Endothelial cell of umbilical vein (primary cell): ENCODE measurements at regions not wholly inside any gene's neighbourhood (a gene's known extent, or its start where the extent isn't known, plus 50 kb on each side); places are given as distances from the start of the nearest gene placed in this dataset.

ENCODE experiments used
- BruUV-seq: library from RNA; stranded (reverse); fragments of 400-500 nt; replicated peaks from 2 replicates; lab custom pipeline; 2021; lab: Mats Ljungman, UMichigan
- CTCF ChIA-PET: fragments of 300-600, 350-600 bp; sonication (Branson Sonifier 250); formaldehyde crosslinking; loops from one replicate; lab custom pipeline; 2021; ENCODE audit warnings: antibody characterized with exemption, inconsistent platforms; lab: Charles Lee
- POLR2A ChIA-PET: fragments of 300-600, 350-600 bp; sonication (Branson Sonifier 250); formaldehyde crosslinking; loops from one replicate; lab custom pipeline; 2021; ENCODE audit warnings: antibody characterized with exemption, inconsistent platforms; lab: Charles Lee
- DNase-seq: peaks from one replicate; pipeline ENCODE4 v3.0.0-alpha.2; 2011; ENCODE audit warnings: low read depth, low spot score
- FAIRE-seq: peaks from 2 replicates; lab custom pipeline; 2011; peaks lifted over from hg19 to GRCh38; lab: Jason Lieb, UNC
- H2AFZ ChIP-seq: 2 replicates; pipeline ENCODE4 v1.6.0; 2012; ENCODE audit warnings: low read depth, low read length, control low read depth, inconsistent platforms
- H3K27ac ChIP-seq: 2 replicates; pipeline ENCODE4 v1.5.1; 2011; ENCODE audit warnings: low read depth, mild to moderate bottlenecking, control low read depth, low read length, moderate library complexity; ENCODE audit not compliant: insufficient read depth
- H3K27me3 ChIP-seq, 2 experiments: 2 replicates each; pipeline versions ENCODE4 v1.6.0 to v1.6.1; 2011; ENCODE audit warnings: low read length in 2 of 2, mixed read lengths in 1 of 2; ENCODE audit not compliant: control insufficient read depth in 2 of 2, insufficient read depth in 2 of 2
- H3K36me3 ChIP-seq, 2 experiments: 2 replicates in 1 of 2; 3 replicates in 1 of 2; pipeline ENCODE4 v1.5.1; 2011; ENCODE audit warnings: low read length in 2 of 2, mild to moderate bottlenecking in 1 of 2, moderate library complexity in 1 of 2; ENCODE audit not compliant: control insufficient read depth in 2 of 2, insufficient read depth in 2 of 2; ENCODE audit errors: extremely low read depth in 1 of 2
- H3K4me1 ChIP-seq: 3 replicates; pipeline ENCODE4 v1.5.1; 2011; ENCODE audit warnings: mild to moderate bottlenecking, low read length; ENCODE audit not compliant: control insufficient read depth, insufficient read depth; ENCODE audit errors: extremely low read depth
- H3K4me2 ChIP-seq: 2 replicates; pipeline ENCODE4 v1.6.1; 2011; ENCODE audit warnings: low read length, control low read depth, mixed read lengths; ENCODE audit not compliant: insufficient read depth
- H3K4me3 ChIP-seq, 3 experiments: fragments of 200-600 bp in 1 of 3; sonication (generic), shearing (Covaris generic) in 1 of 3; replicated peaks in 1 of 3; 2 replicates each; pipeline ENCODE4 v1.5.1; 2011 to 2016; ENCODE audit warnings: control low read depth in 3 of 3, low read length in 3 of 3, mild to moderate bottlenecking in 2 of 3, inconsistent platforms in 1 of 3, low read depth in 1 of 3, moderate library complexity in 1 of 3; ENCODE audit not compliant: insufficient read depth in 1 of 3
- H3K79me2 ChIP-seq: 2 replicates; pipeline ENCODE4 v1.6.0; 2012; ENCODE audit warnings: low read length, inconsistent platforms; ENCODE audit not compliant: control insufficient read depth, insufficient read depth
- H3K9ac ChIP-seq: replicated peaks from 2 replicates; pipeline ENCODE3; 2011; ENCODE audit warnings: low read length, control low read depth; ENCODE audit not compliant: insufficient read depth; ENCODE audit errors: extremely low read depth
- H3K9me1 ChIP-seq: replicated peaks from 3 replicates; pipeline ENCODE4 v1.6.0; 2011; ENCODE audit warnings: mild to moderate bottlenecking, low read length; ENCODE audit not compliant: control insufficient read depth, insufficient read depth; ENCODE audit errors: extremely low read depth
- H3K9me3 ChIP-seq: replicated peaks from 2 replicates; pipeline ENCODE4 v1.5.1; 2012; ENCODE audit warnings: low read length, inconsistent platforms; ENCODE audit not compliant: control insufficient read depth, insufficient read depth
- H4K20me1 ChIP-seq: replicated peaks from 2 replicates; pipeline ENCODE3; 2011; ENCODE audit warnings: mild to moderate bottlenecking, low read length; ENCODE audit not compliant: control insufficient read depth, insufficient read depth; ENCODE audit errors: extremely low read depth
- EZH2 ChIP-seq: IDR thresholded peaks from 2 replicates; pipeline ENCODE4 v1.6.1; 2012; ENCODE audit warnings: borderline replicate concordance, low read depth, mild to moderate bottlenecking, moderate library complexity, low read length, inconsistent platforms; ENCODE audit not compliant: severe bottlenecking
- FOS ChIP-seq: IDR thresholded peaks from 2 replicates; pipeline ENCODE4 v1.6.1; 2011; ENCODE audit warnings: mild to moderate bottlenecking, low read length, moderate library complexity, borderline replicate concordance; ENCODE audit not compliant: insufficient read depth
- GATA2 ChIP-seq: IDR thresholded peaks from 2 replicates; pipeline ENCODE4 v1.7.0; 2011; ENCODE audit warnings: low read depth, mild to moderate bottlenecking, moderate library complexity, mixed read lengths, low read length; ENCODE audit not compliant: insufficient read length, insufficient read depth
- JUN ChIP-seq: IDR thresholded peaks from 2 replicates; pipeline ENCODE4 v1.6.1; 2011; ENCODE audit warnings: borderline replicate concordance, low read depth; ENCODE audit not compliant: insufficient read length, insufficient read depth
- MYC ChIP-seq: IDR thresholded peaks from one replicate; pipeline ENCODE4 v1.6.1; 2011; ENCODE audit warnings: mild to moderate bottlenecking, low read depth, low read length
- POLR2A ChIP-seq: IDR thresholded peaks from 2 replicates; pipeline ENCODE4 v1.6.1; 2012; ENCODE audit warnings: low read depth, mild to moderate bottlenecking, control low read depth, low read length
- POLR2AphosphoS5 ChIP-seq: IDR thresholded peaks from 2 replicates; pipeline ENCODE4 v1.6.1; 2012; ENCODE audit warnings: low read depth, mild to moderate bottlenecking, control low read depth, low read length, moderate library complexity; ENCODE audit not compliant: insufficient read depth
- dilution Hi-C: fragments of 300-500 bp; cut with MboI; formaldehyde crosslinking; loops from one replicate; pipeline ENCODE4 v1.15.0; 2019; ENCODE audit warnings: low sequenced_read_pairs; ENCODE audit not compliant: extremely low pct_ligation_motif_present
- intact Hi-C: fragments of 100-400 bp; cut with micrococcal nuclease; formaldehyde crosslinking; loops from one replicate; pipeline ENCODE4 v1.10.0; 2022
- TF ChIP-seq, protein P1 (sequence below), 2 donors: IDR thresholded peaks; 1 replicate in 1 of 2; 2 replicates in 1 of 2; pipeline ENCODE4 v1.5.1; 2011; ENCODE audit warnings: low read length in 2 of 2, mild to moderate bottlenecking in 2 of 2, moderate library complexity in 2 of 2, control low read depth in 1 of 2, inconsistent platforms in 1 of 2, low read depth in 1 of 2; ENCODE audit not compliant: insufficient read depth in 1 of 2; ENCODE audit errors: extremely low read depth in 1 of 2
- TF ChIP-seq, protein P2 (sequence below): IDR thresholded peaks from 2 replicates; pipeline ENCODE4 v1.6.1; 2011; ENCODE audit not compliant: insufficient read depth, insufficient read length

DNA sequence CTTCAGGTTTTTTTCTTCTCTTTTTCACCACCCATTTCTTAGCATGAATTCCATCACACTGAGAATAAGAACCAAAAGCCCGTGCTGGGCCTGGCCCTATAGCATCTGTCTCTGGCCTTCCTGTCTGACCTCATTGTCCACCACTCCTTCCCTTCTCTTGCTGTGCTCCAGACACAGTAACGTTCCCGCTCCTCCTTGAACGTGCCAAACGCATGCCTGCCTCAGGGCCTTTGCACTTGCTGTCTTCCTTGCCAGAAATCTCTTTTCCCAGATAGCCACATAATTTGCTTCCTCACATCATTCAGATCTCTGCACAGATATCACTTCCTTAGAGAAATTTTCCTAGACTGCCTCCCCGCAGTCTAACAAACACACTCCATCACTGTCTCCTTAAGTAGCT is 119.6 kb upstream of the CPSF6 start:
- no peaks in the 10 kb centered on the region for H3K9me1 ChIP-seq
- FAIRE-seq (no peak), DNase-seq (no peak)
- H2AFZ ChIP-seq: no peak overlapping the region
- no peaks in the 10 kb centered on the region for H3K9me3 ChIP-seq
- no peak overlapping the region for H3K4me3 ChIP-seq
- H3K79me2 ChIP-seq: no peaks in the 10 kb centered on the region
- BruUV-seq: no TSS peak
- H3K9ac ChIP-seq: no peak overlapping the region
- peaks cover 2% of the 10 kb centered on the region in 2 experiments for H3K27me3 ChIP-seq
- no peaks in the 10 kb centered on the region for H3K4me1 ChIP-seq
- CTCF ChIA-PET: no interaction called here
- intact Hi-C loops: no loop called here
- no peaks in the 10 kb centered on the region for H4K20me1 ChIP-seq
- dilution Hi-C loops: no loop called here
- H3K4me2 ChIP-seq: no peak overlapping the region
- no peak for TF ChIP-seq POLR2AphosphoS5
- TF ChIP-seq MYC: no peak
- no peak for TF ChIP-seq JUN
- TF ChIP-seq, protein P1, sequence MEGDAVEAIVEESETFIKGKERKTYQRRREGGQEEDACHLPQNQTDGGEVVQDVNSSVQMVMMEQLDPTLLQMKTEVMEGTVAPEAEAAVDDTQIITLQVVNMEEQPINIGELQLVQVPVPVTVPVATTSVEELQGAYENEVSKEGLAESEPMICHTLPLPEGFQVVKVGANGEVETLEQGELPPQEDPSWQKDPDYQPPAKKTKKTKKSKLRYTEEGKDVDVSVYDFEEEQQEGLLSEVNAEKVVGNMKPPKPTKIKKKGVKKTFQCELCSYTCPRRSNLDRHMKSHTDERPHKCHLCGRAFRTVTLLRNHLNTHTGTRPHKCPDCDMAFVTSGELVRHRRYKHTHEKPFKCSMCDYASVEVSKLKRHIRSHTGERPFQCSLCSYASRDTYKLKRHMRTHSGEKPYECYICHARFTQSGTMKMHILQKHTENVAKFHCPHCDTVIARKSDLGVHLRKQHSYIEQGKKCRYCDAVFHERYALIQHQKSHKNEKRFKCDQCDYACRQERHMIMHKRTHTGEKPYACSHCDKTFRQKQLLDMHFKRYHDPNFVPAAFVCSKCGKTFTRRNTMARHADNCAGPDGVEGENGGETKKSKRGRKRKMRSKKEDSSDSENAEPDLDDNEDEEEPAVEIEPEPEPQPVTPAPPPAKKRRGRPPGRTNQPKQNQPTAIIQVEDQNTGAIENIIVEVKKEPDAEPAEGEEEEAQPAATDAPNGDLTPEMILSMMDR (IDR thresholded peaks at IDR 0.05; ENCODE audit: extremely low read depth in 1 of 2, insufficient read depth in 1 of 2, low read depth in 1 of 2, low read length in 2 of 2): no peak
- no peak for TF ChIP-seq GATA2
- no peak for TF ChIP-seq EZH2
- TF ChIP-seq POLR2A: no peak
- no peak for TF ChIP-seq FOS
- TF ChIP-seq, protein P2, sequence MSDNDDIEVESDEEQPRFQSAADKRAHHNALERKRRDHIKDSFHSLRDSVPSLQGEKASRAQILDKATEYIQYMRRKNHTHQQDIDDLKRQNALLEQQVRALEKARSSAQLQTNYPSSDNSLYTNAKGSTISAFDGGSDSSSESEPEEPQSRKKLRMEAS: no peak
- no peaks in the 10 kb centered on the region for H3K36me3 ChIP-seq
- no peak overlapping the region for H3K27ac ChIP-seq
- POLR2A ChIA-PET: no interaction called here
